ENCODE measurements at regions not wholly inside any gene's neighbourhood (a gene's known extent, or its start where the extent isn't known, plus 50 kb on each side); places are given as distances from the start of the nearest gene placed in this dataset.

DNA sequence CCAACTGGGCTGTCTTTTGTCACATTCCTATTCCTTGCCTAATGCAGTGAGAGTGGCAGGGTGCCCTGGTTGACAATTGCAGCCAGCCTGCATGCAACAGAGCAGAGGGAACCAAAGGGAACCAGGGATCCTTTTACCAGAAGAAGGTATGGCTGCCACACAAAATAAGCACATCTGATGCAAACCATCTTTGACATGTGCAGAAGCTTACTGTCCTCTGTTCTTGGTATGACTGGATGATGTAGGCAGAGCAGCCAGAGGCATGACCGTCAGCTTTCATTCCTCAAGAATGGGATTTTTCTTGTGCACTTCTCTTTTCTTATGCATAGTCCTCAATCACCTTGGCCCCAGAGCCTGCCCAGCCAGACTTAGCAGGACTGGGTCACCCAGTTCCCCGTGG is 116.1 kb downstream of the UQCRFS1 start:
- no peak for ATAC-seq
- Histone ChIP-seq H3K27me3 (no peaks in the 10 kb centered on the region), H3K4me3 (no peak overlapping the region), H3K9me3 (no peaks in the 10 kb centered on the region), H3K4me1 (peaks cover 3% of the 10 kb centered on the region), H3K36me3 (no peaks in the 10 kb centered on the region), H3K27ac (no peak overlapping the region)
- DNase-seq: no peak
- intact Hi-C loops (cut with DNase I): no loop called here
- TF ChIP-seq, protein P1, sequence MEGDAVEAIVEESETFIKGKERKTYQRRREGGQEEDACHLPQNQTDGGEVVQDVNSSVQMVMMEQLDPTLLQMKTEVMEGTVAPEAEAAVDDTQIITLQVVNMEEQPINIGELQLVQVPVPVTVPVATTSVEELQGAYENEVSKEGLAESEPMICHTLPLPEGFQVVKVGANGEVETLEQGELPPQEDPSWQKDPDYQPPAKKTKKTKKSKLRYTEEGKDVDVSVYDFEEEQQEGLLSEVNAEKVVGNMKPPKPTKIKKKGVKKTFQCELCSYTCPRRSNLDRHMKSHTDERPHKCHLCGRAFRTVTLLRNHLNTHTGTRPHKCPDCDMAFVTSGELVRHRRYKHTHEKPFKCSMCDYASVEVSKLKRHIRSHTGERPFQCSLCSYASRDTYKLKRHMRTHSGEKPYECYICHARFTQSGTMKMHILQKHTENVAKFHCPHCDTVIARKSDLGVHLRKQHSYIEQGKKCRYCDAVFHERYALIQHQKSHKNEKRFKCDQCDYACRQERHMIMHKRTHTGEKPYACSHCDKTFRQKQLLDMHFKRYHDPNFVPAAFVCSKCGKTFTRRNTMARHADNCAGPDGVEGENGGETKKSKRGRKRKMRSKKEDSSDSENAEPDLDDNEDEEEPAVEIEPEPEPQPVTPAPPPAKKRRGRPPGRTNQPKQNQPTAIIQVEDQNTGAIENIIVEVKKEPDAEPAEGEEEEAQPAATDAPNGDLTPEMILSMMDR (IDR thresholded peaks at IDR 0.05): no peak

DNA sequence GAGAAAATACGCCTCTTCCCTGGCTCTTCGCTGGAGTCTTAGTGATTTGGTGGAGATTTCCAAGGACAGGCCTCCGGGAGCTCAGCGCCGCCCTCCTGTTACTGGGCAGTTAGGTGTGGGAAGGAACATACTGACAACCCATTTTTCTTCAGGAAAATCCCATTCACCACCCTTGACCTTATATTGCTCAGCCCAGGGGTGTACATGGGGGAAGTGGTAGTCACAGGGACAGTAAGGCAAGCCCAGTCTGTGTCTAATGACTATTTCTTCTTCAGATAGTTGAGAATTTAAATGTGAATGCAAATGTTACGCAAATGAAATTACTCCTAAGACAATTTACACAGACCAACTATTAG is 119.4 kb downstream of the UQCRFS1 start:
- H3K9me3 ChIP-seq: no peaks in the 10 kb centered on the region
- TF ChIP-seq, protein P1 (IDR thresholded peaks at IDR 0.05): no peak
- ATAC-seq (no peak), DNase-seq (no peak)
- no peaks in the 10 kb centered on the region for H3K36me3 ChIP-seq
- no peak overlapping the region for H3K27ac ChIP-seq
- H3K27me3 ChIP-seq: no peaks in the 10 kb centered on the region
- no peaks in the 10 kb centered on the region for H3K4me1 ChIP-seq
- H3K4me3 ChIP-seq: no peak overlapping the region
- intact Hi-C loops (cut with DNase I): no loop called here

DNA sequence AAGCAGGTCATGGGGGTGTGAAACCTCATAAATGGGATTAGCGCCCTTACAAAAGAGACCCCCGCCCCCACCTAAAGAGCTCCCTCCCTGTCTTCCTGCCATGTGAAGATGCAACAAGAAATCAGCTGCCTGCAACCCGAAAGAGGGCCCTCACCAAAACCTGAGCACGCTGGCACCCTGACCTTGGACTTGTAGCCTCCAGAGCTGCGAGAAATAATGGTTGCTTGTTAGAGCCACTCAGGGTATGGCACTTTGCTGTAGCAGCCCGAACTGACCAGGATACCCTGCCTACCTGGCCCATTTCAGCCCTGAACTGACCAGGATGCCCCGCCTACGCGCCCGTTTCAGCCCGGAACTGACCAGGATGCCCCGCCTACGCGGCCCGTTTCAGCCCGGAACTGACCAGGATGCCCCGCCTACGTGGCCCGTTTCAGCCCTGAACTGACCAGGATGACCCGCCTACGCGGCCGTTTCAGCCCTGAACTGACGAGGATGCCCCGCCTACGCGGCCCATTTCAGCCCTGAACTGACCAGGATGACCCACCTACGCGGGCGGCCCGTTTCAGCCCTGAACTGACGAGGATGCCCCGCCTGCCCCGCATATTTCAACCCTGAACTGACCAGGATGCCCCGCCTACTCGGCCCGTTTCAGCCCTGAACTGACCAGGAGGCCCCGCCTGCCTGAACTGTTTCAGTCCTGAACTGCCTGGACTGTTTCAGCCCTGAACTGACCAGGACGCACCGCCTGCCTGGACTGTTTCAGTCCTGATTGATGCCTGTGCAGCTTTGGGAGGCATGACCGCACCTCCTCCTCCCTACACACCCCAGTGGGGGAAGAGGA is 120.0 kb downstream of the UQCRFS1 start:
- ATAC-seq (no peak), DNase-seq (no peak)
- TF ChIP-seq, protein P1 (IDR thresholded peaks at IDR 0.05): no peak
- no peaks in the 10 kb centered on the region for H3K27me3 ChIP-seq
- H3K36me3 ChIP-seq: no peaks in the 10 kb centered on the region
- no peak overlapping the region for H3K27ac ChIP-seq
- intact Hi-C loops (cut with DNase I): no loop called here
- no peak overlapping the region for H3K4me3 ChIP-seq
- no peaks in the 10 kb centered on the region for H3K9me3 ChIP-seq
- no peaks in the 10 kb centered on the region for H3K4me1 ChIP-seq

DNA sequence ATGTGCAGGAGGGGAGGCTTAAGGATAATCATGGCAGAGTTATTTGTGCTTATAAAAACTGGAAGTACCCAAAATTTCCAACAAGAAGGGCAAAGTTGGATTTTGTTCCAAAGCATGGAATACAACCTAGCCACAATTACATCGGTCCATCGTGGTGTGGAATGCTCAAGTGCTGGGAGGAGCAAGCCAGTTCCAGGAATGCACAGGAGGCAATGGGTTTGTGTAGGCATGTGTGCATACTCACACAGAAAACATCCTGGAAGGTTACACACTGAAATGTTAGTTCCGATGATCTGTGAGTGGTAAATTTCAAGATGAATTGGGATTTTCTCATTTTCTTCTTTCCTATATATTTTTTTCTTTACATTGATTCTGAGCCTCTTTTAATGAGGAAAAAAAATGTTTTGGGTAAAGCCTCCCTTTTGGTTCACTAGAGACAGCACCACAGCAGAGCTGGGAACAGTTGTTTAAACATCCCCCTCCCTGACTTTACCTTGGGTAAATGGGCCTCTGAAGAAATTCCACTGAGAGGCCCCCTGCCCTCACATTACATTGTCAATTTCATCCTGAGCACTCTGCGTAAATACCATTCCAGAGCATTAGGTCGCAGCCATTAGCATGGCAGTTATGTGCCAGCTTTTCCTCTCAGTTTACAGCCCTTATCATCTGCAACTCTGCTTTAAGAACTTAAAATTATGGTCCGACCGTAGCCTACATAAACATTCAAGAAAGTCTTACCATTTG is 122.0 kb downstream of the UQCRFS1 start:
- no peaks in the 10 kb centered on the region for H3K9me3 ChIP-seq
- intact Hi-C loops (cut with DNase I): no loop called here
- H3K4me1 ChIP-seq: no peaks in the 10 kb centered on the region
- ATAC-seq (no peak), DNase-seq (no peak)
- H3K36me3 ChIP-seq: no peaks in the 10 kb centered on the region
- H3K4me3 ChIP-seq: no peak overlapping the region
- TF ChIP-seq, protein P1 (IDR thresholded peaks at IDR 0.05): no peak
- H3K27me3 ChIP-seq: no peaks in the 10 kb centered on the region
- no peak overlapping the region for H3K27ac ChIP-seq

DNA sequence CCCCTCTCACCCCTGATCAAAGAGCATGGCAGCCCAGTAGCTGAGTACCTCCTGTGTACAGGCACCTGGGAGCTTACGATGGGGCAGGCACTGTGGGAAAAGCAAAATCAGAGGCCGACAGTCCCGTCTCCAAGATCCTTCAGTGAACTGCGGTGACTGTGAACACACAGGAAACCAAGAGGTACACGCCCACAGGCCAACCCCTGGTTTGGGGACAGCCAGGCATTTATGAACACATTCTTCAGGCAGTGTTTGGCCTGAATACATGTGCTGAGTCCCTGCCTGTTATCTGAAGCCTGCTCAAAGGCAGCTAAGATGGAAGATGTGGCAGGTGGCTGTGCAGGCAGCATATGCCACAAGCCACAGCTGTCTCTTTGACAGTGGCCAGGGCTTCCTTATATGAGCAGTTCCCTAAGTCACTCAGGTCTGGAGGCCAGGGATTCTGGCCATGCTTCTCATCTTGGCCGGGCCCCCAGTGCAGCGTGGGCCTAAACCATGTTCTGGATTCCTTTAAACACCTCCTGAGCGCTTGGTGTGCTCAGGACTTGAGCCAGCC is 123.6 kb downstream of the UQCRFS1 start:
- no peak for DNase-seq
- H3K4me1 ChIP-seq: no peaks in the 10 kb centered on the region
- intact Hi-C loops (cut with DNase I): no loop called here

More for the DNA sequence above, 123.6 kb downstream of the UQCRFS1 start:
- TF ChIP-seq, protein P1 (IDR thresholded peaks at IDR 0.05): no peak
- no peak for ATAC-seq
- Histone ChIP-seq H3K27me3 (no peaks in the 10 kb centered on the region), H3K9me3 (no peaks in the 10 kb centered on the region), H3K27ac (no peak overlapping the region), H3K36me3 (no peaks in the 10 kb centered on the region), H3K4me3 (no peak overlapping the region)

All from upper lobe of right lung (tissue), 1 donor.